ENCODE measurements at regions not wholly inside any gene's neighbourhood (a gene's known extent, or its start where the extent isn't known, plus 50 kb on each side); places are given as distances from the start of the nearest gene placed in this dataset.

- TF ChIP-seq CTCF (IDR thresholded peaks at IDR 0.05) = no peak
- no peak for TF ChIP-seq POLR2A (IDR thresholded peaks at IDR 0.05)
Measured at GRCh38 chr2:67945940-67946339, 116.9 kb downstream of the C1D start.

All from adrenal gland (tissue), 5 donors.